ENCODE measurements at regions not wholly inside any gene's neighbourhood (a gene's known extent, or its start where the extent isn't known, plus 50 kb on each side); places are given as distances from the start of the nearest gene placed in this dataset.

GRCh38 chr6:56904068-56904467, 50.8 kb upstream of the BEND6 start:
- TF ChIP-seq FOXP2 (optimal IDR thresholded peaks at IDR 0.05; ENCODE audit: borderline replicate concordance, extremely low read depth, extremely low read length, insufficient read depth) (no peak), POLR2AphosphoS5 (IDR thresholded peaks at IDR 0.05; ENCODE audit: low read depth, low read length) (no peak), SIN3A (IDR thresholded peaks at IDR 0.05; ENCODE audit: borderline replicate concordance, insufficient read depth, low read length) (no peak), TAF1 (IDR thresholded peaks at IDR 0.05; ENCODE audit: borderline replicate concordance, insufficient read depth, low read length) (no peak)

GRCh38 chr6:56902641-56903464, 52.1 kb upstream of the BEND6 start:
- no peak for TF ChIP-seq FOXP2 (optimal IDR thresholded peaks at IDR 0.05; ENCODE audit: borderline replicate concordance, extremely low read depth, extremely low read length, insufficient read depth)
- no peak for TF ChIP-seq SIN3A (IDR thresholded peaks at IDR 0.05; ENCODE audit: borderline replicate concordance, insufficient read depth, low read length)

GRCh38 chr6:56900784-56901183, 54.1 kb upstream of the BEND6 start:
- no peak for TF ChIP-seq SIN3A (IDR thresholded peaks at IDR 0.05; ENCODE audit: borderline replicate concordance, insufficient read depth, low read length)
- no peak for TF ChIP-seq TAF1 (IDR thresholded peaks at IDR 0.05; ENCODE audit: borderline replicate concordance, insufficient read depth, low read length)
- no peak for TF ChIP-seq POLR2AphosphoS5 (IDR thresholded peaks at IDR 0.05; ENCODE audit: low read depth, low read length)
- no peak for TF ChIP-seq REST (IDR thresholded peaks at IDR 0.05; ENCODE audit: insufficient read depth in 1 of 2, low read depth in 2 of 2, low read length in 2 of 2)
- no peak for TF ChIP-seq FOXP2 (optimal IDR thresholded peaks at IDR 0.05; ENCODE audit: borderline replicate concordance, extremely low read depth, extremely low read length, insufficient read depth)

GRCh38 chr6:56899753-56900152, 55.2 kb upstream of the BEND6 start:
- TF ChIP-seq SIN3A (IDR thresholded peaks at IDR 0.05; ENCODE audit: borderline replicate concordance, insufficient read depth, low read length) (no peak), FOXP2 (optimal IDR thresholded peaks at IDR 0.05; ENCODE audit: borderline replicate concordance, extremely low read depth, extremely low read length, insufficient read depth) (no peak), REST (IDR thresholded peaks at IDR 0.05; ENCODE audit: insufficient read depth in 1 of 2, low read depth in 2 of 2, low read length in 2 of 2) (no peak), TAF1 (IDR thresholded peaks at IDR 0.05; ENCODE audit: borderline replicate concordance, insufficient read depth, low read length) (no peak), POLR2AphosphoS5 (IDR thresholded peaks at IDR 0.05; ENCODE audit: low read depth, low read length) (no peak)

- no peak for TF ChIP-seq FOXP2 (optimal IDR thresholded peaks at IDR 0.05; ENCODE audit: borderline replicate concordance, extremely low read depth, extremely low read length, insufficient read depth)
- no peak for TF ChIP-seq TAF1 (IDR thresholded peaks at IDR 0.05; ENCODE audit: borderline replicate concordance, insufficient read depth, low read length)
- no peak for TF ChIP-seq SIN3A (IDR thresholded peaks at IDR 0.05; ENCODE audit: borderline replicate concordance, insufficient read depth, low read length)
- TF ChIP-seq POLR2AphosphoS5 (IDR thresholded peaks at IDR 0.05; ENCODE audit: low read depth, low read length) = no peak
- no peak for TF ChIP-seq REST (IDR thresholded peaks at IDR 0.05; ENCODE audit: insufficient read depth in 1 of 2, low read depth in 2 of 2, low read length in 2 of 2)
Observed at GRCh38 chr6:56899311-56899710, 55.6 kb upstream of the BEND6 start.
